Thyroid gland (tissue), 4 donors: ENCODE measurements at regions not wholly inside any gene's neighbourhood (a gene's known extent, or its start where the extent isn't known, plus 50 kb on each side); places are given as distances from the start of the nearest gene placed in this dataset.

ENCODE experiments used
- DNase-seq, 2 donors: peaks; one replicate each; pipeline ENCODE4 v3.0.0-alpha.2; 2019
- H3K27ac ChIP-seq, 3 donors: fragments of 200-600 bp; sonication (generic); 1 replicate in 2 of 3; 2 replicates in 1 of 3; pipeline ENCODE4 v1.5.1; 2016 to 2019; ENCODE audit warnings: mild to moderate bottlenecking in 1 of 3, moderate library complexity in 1 of 3
- H3K27me3 ChIP-seq: fragments of 200-600 bp; sonication (generic); one replicate; pipeline ENCODE4 v1.5.1; 2019
- H3K36me3 ChIP-seq, 2 donors: fragments of 200-600 bp; sonication (generic); one replicate each; pipeline ENCODE4 v1.5.1; 2016 to 2019
- H3K4me1 ChIP-seq, 2 donors: fragments of 200-600 bp; sonication (generic); one replicate each; pipeline ENCODE4 v1.5.1; 2017 to 2019
- H3K4me3 ChIP-seq, 3 donors: fragments of 200-600 bp; sonication (generic); replicated peaks in 1 of 3; 1 replicate in 2 of 3; 2 replicates in 1 of 3; pipeline ENCODE4 v1.5.1; 2016; ENCODE audit warnings: mild to moderate bottlenecking in 1 of 3
- H3K9me3 ChIP-seq: fragments of 200-600 bp; sonication (generic); one replicate; pipeline ENCODE4 v1.5.1; 2017
- POLR2A ChIP-seq, 2 donors: fragments of 450-650 bp; IDR thresholded peaks; one replicate each; pipeline ENCODE4 v1.6.1; 2017; ENCODE audit warnings: antibody characterized with exemption in 2 of 2, mild to moderate bottlenecking in 2 of 2, moderate library complexity in 1 of 2
- WGBS, 2 donors: methylation state at CpG; one replicate each; pipeline ENCODE4 v1.1.5; 2017; 5-methylcytosine and 5-hydroxymethylcytosine counted together
- intact Hi-C: fragments of 100-400 bp; cut with DNase I; formaldehyde crosslinking; loops from one replicate; pipeline ENCODE4 v1.15.1; 2023
- TF ChIP-seq, protein P1 (sequence below), 6 experiments: fragments of 200-600 bp in 3 of 6; fragments of 450-650 bp in 3 of 6; sonication (generic) in 3 of 6; IDR thresholded peaks; one replicate each; pipeline ENCODE4 v1.5.1; 2016 to 2019; ENCODE audit warnings: antibody characterized with exemption in 6 of 6, mild to moderate bottlenecking in 2 of 6, inconsistent platforms in 1 of 6, moderate library complexity in 1 of 6

DNA sequence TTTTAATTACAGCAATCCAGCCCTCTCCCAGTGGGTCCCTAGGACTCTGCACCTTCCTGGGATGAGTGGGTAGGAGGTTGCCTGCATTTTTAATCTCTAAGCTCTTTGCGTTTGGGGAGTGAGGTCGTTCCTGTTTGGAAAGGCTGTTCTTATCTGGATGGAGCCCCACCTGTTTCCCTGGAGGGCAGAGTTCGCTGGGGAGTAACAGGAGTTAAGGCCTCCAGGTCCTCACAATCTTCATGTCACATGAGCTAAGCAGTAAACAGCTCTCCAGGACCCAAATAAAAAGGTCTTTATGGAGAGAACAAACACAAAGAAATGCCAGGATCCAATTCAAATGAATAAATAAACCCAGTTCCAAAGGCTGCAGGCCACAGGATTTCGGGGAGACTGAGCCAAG, 56.0 kb upstream of the RFLNA start:
- Histone ChIP-seq H3K9me3 (no peaks in the 10 kb centered on the region), H3K36me3 (no peaks in the 10 kb centered on the region), H3K4me1 (no peaks in the 10 kb centered on the region), H3K27ac (no peak overlapping the region), H3K4me3 (no peak overlapping the region), H3K27me3 (no peaks in the 10 kb centered on the region)
- TF ChIP-seq POLR2A (IDR thresholded peaks at IDR 0.05): no peak
- TF ChIP-seq, protein P1, sequence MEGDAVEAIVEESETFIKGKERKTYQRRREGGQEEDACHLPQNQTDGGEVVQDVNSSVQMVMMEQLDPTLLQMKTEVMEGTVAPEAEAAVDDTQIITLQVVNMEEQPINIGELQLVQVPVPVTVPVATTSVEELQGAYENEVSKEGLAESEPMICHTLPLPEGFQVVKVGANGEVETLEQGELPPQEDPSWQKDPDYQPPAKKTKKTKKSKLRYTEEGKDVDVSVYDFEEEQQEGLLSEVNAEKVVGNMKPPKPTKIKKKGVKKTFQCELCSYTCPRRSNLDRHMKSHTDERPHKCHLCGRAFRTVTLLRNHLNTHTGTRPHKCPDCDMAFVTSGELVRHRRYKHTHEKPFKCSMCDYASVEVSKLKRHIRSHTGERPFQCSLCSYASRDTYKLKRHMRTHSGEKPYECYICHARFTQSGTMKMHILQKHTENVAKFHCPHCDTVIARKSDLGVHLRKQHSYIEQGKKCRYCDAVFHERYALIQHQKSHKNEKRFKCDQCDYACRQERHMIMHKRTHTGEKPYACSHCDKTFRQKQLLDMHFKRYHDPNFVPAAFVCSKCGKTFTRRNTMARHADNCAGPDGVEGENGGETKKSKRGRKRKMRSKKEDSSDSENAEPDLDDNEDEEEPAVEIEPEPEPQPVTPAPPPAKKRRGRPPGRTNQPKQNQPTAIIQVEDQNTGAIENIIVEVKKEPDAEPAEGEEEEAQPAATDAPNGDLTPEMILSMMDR (IDR thresholded peaks at IDR 0.05): no peak
- no peak for DNase-seq
- intact Hi-C loops: no loop called here
- WGBS, 2 donors: 62 to 63% methylated on average over 4 of the region's 4 CpGs

DNA sequence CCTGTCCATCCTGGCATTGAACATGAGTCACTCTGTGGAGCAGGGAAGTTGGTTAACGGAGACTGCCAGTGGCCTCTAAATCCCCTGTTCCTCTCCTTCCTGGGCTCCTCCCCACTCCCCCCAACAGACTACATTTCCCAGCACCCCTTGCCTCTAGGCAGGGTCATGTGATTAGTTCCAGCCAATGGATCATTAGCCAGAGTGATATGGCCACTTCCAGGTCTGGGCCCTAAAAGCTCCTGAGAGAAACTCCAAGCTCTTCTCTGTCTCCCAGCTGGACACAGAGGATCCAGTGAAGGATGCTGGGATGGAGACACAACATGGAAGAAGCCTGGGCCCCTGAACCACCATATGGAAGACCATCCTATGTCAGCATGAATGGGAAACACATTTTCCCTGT, 54.4 kb upstream of the RFLNA start:
- Histone ChIP-seq H3K27ac (no peak overlapping the region), H3K4me1 (no peaks in the 10 kb centered on the region), H3K27me3 (no peaks in the 10 kb centered on the region), H3K4me3 (no peak overlapping the region), H3K9me3 (no peaks in the 10 kb centered on the region), H3K36me3 (no peaks in the 10 kb centered on the region)
- 80 to 93% methylated on average over 1 of the region's 1 CpG for WGBS, 2 donors
- TF ChIP-seq POLR2A (IDR thresholded peaks at IDR 0.05): no peak
- TF ChIP-seq, protein P1 (IDR thresholded peaks at IDR 0.05): no peak
- intact Hi-C loops: no loop called here
- DNase-seq: no peak

DNA sequence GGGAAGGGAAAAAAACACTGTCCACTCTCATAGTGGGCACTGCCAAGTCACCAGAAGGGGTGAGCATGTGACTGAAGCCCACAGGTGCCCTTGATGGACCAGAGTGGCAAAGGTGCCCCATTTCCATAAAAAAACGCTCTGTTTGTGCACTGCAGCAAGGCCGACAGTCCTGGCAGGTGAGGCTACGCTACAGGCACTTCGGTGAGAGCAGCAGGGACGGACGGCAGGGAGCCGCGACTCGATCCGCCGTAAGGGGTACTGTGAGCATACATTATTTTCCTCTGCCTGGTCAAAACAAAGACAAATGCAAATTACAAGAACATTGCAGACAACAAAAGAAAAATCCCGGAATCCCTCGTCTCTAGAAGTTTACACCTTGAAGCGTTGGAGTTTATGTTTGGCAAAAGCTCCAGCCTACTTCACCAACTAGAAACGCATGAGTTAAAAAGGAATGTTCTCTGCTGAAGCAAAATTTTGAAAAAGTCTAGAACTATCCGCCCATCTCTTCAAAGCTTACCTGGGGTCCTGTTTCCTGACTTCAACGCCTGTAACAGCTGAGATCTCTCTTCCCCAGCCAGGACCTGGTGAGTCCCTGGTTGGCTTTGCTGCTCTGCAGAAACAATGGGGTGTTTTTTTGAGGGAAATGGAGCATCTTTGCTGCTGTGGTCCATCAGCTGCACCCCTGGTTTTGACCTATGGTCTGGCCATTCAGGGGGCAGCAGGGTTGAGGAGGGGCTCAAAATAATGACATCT, 52.9 kb upstream of the RFLNA start:
- DNase-seq: no peak
- Histone ChIP-seq H3K4me1 (no peaks in the 10 kb centered on the region), H3K9me3 (no peaks in the 10 kb centered on the region), H3K27me3 (no peaks in the 10 kb centered on the region), H3K36me3 (no peaks in the 10 kb centered on the region), H3K4me3 (no peak overlapping the region), H3K27ac (no peak overlapping the region)
- no peak for TF ChIP-seq POLR2A (IDR thresholded peaks at IDR 0.05)
- TF ChIP-seq, protein P1 (IDR thresholded peaks at IDR 0.05): no peak
- intact Hi-C loops: no loop called here
- 71 to 74% methylated on average over 17 of the region's 17 CpGs for WGBS, 2 donors

DNA sequence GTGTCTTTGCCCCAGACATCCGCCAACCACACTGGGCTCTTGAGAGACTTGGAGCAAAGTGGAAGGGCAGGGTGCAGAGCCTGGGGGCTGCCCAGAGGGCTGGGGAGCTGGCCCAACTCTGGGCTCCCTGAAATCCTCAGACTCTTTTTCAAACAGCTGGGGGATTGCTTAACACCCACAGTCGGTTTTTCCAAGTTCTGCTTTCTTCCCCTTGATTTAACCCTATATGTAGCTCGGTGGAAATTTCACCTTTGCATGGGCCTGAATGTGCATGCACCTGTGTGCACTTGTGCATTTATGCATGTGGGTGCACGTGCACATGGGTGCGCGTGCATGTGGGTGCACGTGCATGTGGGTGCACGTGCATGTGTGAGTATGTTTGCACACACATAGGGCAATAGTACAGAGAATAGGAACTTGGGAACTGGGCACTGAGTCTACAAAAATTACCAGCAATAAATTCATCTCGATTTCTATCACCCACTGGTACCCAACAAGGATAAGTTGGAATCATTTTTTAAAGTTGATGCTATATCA, 52.3 kb upstream of the RFLNA start:
- Histone ChIP-seq H3K36me3 (no peaks in the 10 kb centered on the region), H3K4me3 (no peak overlapping the region), H3K27ac (no peak overlapping the region), H3K9me3 (no peaks in the 10 kb centered on the region), H3K27me3 (no peaks in the 10 kb centered on the region), H3K4me1 (no peaks in the 10 kb centered on the region)
- intact Hi-C loops: no loop called here
- DNase-seq: no peak
- WGBS, 2 donors: 77 to 82% methylated on average over 9 of the region's 9 CpGs
- TF ChIP-seq, protein P1 (IDR thresholded peaks at IDR 0.05): no peak
- no peak for TF ChIP-seq POLR2A (IDR thresholded peaks at IDR 0.05)

DNA sequence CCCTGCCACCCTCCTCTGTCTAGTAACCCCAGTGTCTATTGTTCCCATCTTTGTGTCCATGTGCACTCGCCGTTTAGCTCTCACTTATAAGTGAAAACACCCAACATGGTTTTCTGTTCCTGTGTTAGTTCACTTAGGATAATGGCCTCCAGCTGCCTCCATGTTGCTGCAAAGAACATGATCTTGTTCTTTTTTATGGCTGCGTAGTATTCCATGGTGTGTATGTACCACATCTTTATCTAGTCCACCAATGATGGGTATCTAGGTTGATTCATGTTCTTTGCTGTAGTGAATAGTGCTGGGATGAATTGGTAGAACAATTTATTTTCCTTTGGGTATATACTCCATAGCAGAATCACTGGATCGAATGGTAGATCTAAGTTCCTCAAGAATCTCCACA, 51.0 kb upstream of the RFLNA start:
- Histone ChIP-seq H3K27ac (no peak overlapping the region), H3K9me3 (no peaks in the 10 kb centered on the region), H3K4me3 (no peak overlapping the region), H3K4me1 (no peaks in the 10 kb centered on the region), H3K36me3 (no peaks in the 10 kb centered on the region), H3K27me3 (no peaks in the 10 kb centered on the region)
- no peak for DNase-seq
- intact Hi-C loops: no loop called here
- WGBS, 2 donors: 96 to 97% methylated on average over 4 of the region's 4 CpGs
- TF ChIP-seq, protein P1 (IDR thresholded peaks at IDR 0.05): no peak
- TF ChIP-seq POLR2A (IDR thresholded peaks at IDR 0.05): no peak
